ENCODE measurements at regions not wholly inside any gene's neighbourhood (a gene's known extent, or its start where the extent isn't known, plus 50 kb on each side); places are given as distances from the start of the nearest gene placed in this dataset.

- Histone ChIP-seq H3K27ac (no peak overlapping the region), H3K4me1 (no peaks in the 10 kb centered on the region), H3K4me3 (no peak overlapping the region), H3K36me3 (no peaks in the 10 kb centered on the region), H3K9me3 (no peaks in the 10 kb centered on the region), H3K27me3 (ENCODE audit: low read depth) (no peaks in the 10 kb centered on the region)
- intact Hi-C loops (cut with DNase I): no loop called here
- TF ChIP-seq, protein P1, sequence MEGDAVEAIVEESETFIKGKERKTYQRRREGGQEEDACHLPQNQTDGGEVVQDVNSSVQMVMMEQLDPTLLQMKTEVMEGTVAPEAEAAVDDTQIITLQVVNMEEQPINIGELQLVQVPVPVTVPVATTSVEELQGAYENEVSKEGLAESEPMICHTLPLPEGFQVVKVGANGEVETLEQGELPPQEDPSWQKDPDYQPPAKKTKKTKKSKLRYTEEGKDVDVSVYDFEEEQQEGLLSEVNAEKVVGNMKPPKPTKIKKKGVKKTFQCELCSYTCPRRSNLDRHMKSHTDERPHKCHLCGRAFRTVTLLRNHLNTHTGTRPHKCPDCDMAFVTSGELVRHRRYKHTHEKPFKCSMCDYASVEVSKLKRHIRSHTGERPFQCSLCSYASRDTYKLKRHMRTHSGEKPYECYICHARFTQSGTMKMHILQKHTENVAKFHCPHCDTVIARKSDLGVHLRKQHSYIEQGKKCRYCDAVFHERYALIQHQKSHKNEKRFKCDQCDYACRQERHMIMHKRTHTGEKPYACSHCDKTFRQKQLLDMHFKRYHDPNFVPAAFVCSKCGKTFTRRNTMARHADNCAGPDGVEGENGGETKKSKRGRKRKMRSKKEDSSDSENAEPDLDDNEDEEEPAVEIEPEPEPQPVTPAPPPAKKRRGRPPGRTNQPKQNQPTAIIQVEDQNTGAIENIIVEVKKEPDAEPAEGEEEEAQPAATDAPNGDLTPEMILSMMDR (IDR thresholded peaks at IDR 0.05): no peak
- ATAC-seq: no peak
- DNase-seq: no peak
Observed at GRCh38 chr4:79233820-79234219, 92.0 kb downstream of the NAA11 start.

DNA sequence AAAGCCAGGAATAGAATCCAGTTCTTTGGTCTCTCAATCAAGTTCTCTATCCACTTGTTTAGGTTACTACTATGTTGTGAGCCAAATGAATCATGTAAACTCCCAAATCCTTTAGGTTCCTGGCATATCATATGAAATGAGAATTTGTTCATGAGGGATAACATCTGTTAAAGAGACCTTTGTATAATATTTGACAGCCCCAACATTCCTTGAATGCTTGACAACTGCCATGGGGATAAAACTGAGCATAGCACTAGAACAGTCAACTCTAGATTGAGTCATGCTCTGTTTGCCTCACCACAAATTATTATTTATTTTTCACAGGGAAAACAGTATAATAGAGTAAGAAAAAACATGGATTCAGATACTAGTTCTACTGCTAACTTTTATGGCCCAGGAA is 93.3 kb downstream of the NAA11 start:
- Histone ChIP-seq H3K4me1 (no peaks in the 10 kb centered on the region), H3K4me3 (no peak overlapping the region), H3K27ac (no peak overlapping the region), H3K9me3 (no peaks in the 10 kb centered on the region), H3K36me3 (no peaks in the 10 kb centered on the region), H3K27me3 (ENCODE audit: low read depth) (no peaks in the 10 kb centered on the region)
- ATAC-seq (no peak), DNase-seq (no peak)
- intact Hi-C loops (cut with DNase I): no loop called here
- TF ChIP-seq, protein P1 (IDR thresholded peaks at IDR 0.05): no peak

DNA sequence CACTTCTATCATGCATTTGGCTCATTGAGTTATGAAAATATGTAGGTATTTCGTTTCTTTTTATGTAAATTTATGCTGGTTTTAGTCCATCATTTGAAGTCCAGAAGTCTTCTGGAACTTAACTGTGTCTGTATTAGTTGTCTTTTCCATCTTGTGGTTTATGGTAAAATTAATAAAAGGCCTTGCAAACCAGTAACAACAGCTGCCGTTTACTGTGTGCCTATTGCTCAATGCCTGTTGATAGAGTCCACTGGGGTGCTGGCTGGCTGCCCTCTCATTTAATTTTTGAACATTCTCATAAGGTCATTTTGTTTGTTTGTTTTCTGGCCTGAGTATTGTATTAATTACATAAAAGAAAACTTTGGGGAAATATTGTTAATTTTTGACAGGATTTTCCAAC is 98.0 kb downstream of the NAA11 start:
- Histone ChIP-seq H3K9me3 (no peaks in the 10 kb centered on the region), H3K27ac (no peak overlapping the region), H3K4me3 (no peak overlapping the region), H3K27me3 (ENCODE audit: low read depth) (no peaks in the 10 kb centered on the region), H3K36me3 (no peaks in the 10 kb centered on the region), H3K4me1 (no peaks in the 10 kb centered on the region)
- TF ChIP-seq, protein P1 (IDR thresholded peaks at IDR 0.05): no peak
- ATAC-seq (no peak), DNase-seq (no peak)
- intact Hi-C loops (cut with DNase I): no loop called here

- H3K27me3 ChIP-seq (ENCODE audit: low read depth): no peaks in the 10 kb centered on the region
- no peaks in the 10 kb centered on the region for H3K9me3 ChIP-seq
- H3K4me1 ChIP-seq: no peaks in the 10 kb centered on the region
- intact Hi-C loops (cut with DNase I): no loop called here
- ATAC-seq (no peak), DNase-seq (no peak)
- H3K36me3 ChIP-seq: no peaks in the 10 kb centered on the region
- no peak overlapping the region for H3K4me3 ChIP-seq
- TF ChIP-seq, protein P1 (IDR thresholded peaks at IDR 0.05): no peak
- H3K27ac ChIP-seq: no peak overlapping the region
Observed at GRCh38 chr4:79225360-79225759, 100.5 kb downstream of the NAA11 start.

- intact Hi-C loops (cut with DNase I): no loop called here
- H3K27me3 ChIP-seq (ENCODE audit: low read depth): no peaks in the 10 kb centered on the region
- H3K36me3 ChIP-seq: no peaks in the 10 kb centered on the region
- H3K9me3 ChIP-seq: no peaks in the 10 kb centered on the region
- no peak for ATAC-seq
- no peak overlapping the region for H3K4me3 ChIP-seq
- TF ChIP-seq, protein P1 (IDR thresholded peaks at IDR 0.05): no peak
- DNase-seq: no peak
- no peaks in the 10 kb centered on the region for H3K4me1 ChIP-seq
- no peak overlapping the region for H3K27ac ChIP-seq
Observed at GRCh38 chr4:79224777-79225104, 101.1 kb downstream of the NAA11 start.

All from lower lobe of right lung (tissue), 2 donors.